ENCODE measurements at regions not wholly inside any gene's neighbourhood (a gene's known extent, or its start where the extent isn't known, plus 50 kb on each side); places are given as distances from the start of the nearest gene placed in this dataset.

- H3K36me3 ChIP-seq (ENCODE audit: insufficient read depth, low read length) = no peaks in the 10 kb centered on the region
- H3K9me2 ChIP-seq (replicated peaks; ENCODE audit: low read depth, low read length) = no peaks in the 10 kb centered on the region
- no peak overlapping the region for H2AFZ ChIP-seq (ENCODE audit: low read length)
- H3K9ac ChIP-seq (ENCODE audit: low read depth, low read length, poor library complexity, severe bottlenecking) = no peak overlapping the region
- no peak overlapping the region for H3K4me2 ChIP-seq (ENCODE audit: low read depth, low read length, poor library complexity, severe bottlenecking)
- H3K9me3 ChIP-seq (ENCODE audit: insufficient read depth, low read depth, low read length) = no peaks in the 10 kb centered on the region
- no peak overlapping the region for H3K4me3 ChIP-seq (ENCODE audit: low read length, poor library complexity, severe bottlenecking)
- H3K4me1 ChIP-seq (ENCODE audit: insufficient read depth, low read length, poor library complexity, severe bottlenecking) = no peaks in the 10 kb centered on the region
- no peaks in the 10 kb centered on the region for H3K27me3 ChIP-seq (ENCODE audit: insufficient read depth, low read length, poor library complexity, severe bottlenecking)
- H3K79me2 ChIP-seq (ENCODE audit: insufficient read depth, low read length) = no peaks in the 10 kb centered on the region
- no peaks in the 10 kb centered on the region for H4K20me1 ChIP-seq (ENCODE audit: insufficient read depth, low read length, poor library complexity, severe bottlenecking)
- H3F3A ChIP-seq (ENCODE audit: low read depth) = no peaks in the 10 kb centered on the region
- no peak for TF ChIP-seq CTCF (conservative IDR thresholded peaks at IDR 0.05; ENCODE audit: low read length)
- TF ChIP-seq EZH2phosphoT487 (IDR thresholded peaks at IDR 0.05; ENCODE audit: borderline replicate concordance) = no peak
Measured at GRCh38 chr15:95175914-95176658, 944.7 kb downstream of the MCTP2 start.

DNA sequence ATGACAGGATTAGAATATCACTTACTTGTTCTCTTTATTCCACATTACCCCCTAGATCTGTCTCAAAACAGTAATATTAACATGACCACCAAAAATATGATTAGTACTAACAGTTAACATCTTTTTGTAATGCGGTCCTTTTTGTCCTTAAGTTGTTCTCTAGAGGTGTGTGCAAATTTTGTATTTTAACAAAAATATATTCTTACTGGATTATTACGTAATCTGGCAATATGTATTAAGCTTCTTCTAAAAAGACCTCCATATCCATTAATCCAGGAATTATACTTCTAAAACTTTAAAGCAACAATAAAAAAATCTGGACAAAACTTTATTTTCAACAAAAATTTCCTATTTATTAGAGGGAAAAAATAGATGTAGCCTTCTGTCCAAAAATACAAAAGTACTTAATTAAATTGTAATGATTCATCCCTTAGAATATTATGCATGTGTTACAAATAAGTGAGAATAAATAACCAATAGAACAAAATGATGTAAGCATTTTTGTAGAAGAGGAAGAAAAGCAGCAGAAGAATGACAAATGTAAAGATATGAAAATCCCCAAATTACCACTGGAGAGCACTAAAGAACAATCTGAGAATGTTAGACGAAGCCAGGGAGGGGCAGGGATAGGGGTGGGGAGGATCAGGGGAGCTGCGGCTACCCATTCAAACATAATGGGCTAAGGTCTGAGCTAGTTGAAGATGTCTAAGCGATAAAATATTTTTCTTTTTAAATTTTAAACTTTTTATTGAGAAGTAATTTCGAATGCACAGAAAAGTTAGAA, 945.6 kb downstream of the MCTP2 start:
- H3K9ac ChIP-seq (ENCODE audit: low read depth, low read length, poor library complexity, severe bottlenecking) = no peak overlapping the region
- H3F3A ChIP-seq (ENCODE audit: low read depth) = no peaks in the 10 kb centered on the region
- H3K4me2 ChIP-seq (ENCODE audit: low read depth, low read length, poor library complexity, severe bottlenecking) = no peak overlapping the region
- H4K20me1 ChIP-seq (ENCODE audit: insufficient read depth, low read length, poor library complexity, severe bottlenecking) = no peaks in the 10 kb centered on the region
- no peaks in the 10 kb centered on the region for H3K27me3 ChIP-seq (ENCODE audit: insufficient read depth, low read length, poor library complexity, severe bottlenecking)
- H3K4me1 ChIP-seq (ENCODE audit: insufficient read depth, low read length, poor library complexity, severe bottlenecking) = no peaks in the 10 kb centered on the region
- TF ChIP-seq EZH2phosphoT487 (IDR thresholded peaks at IDR 0.05; ENCODE audit: borderline replicate concordance) (no peak), CTCF (conservative IDR thresholded peaks at IDR 0.05; ENCODE audit: low read length) (no peak)
- H3K36me3 ChIP-seq (ENCODE audit: insufficient read depth, low read length) = no peaks in the 10 kb centered on the region
- H3K9me3 ChIP-seq (ENCODE audit: insufficient read depth, low read depth, low read length) = no peaks in the 10 kb centered on the region
- H2AFZ ChIP-seq (ENCODE audit: low read length) = no peak overlapping the region
- no peaks in the 10 kb centered on the region for H3K79me2 ChIP-seq (ENCODE audit: insufficient read depth, low read length)
- H3K9me2 ChIP-seq (replicated peaks; ENCODE audit: low read depth, low read length) = no peaks in the 10 kb centered on the region
- no peak overlapping the region for H3K4me3 ChIP-seq (ENCODE audit: low read length, poor library complexity, severe bottlenecking)

DNA sequence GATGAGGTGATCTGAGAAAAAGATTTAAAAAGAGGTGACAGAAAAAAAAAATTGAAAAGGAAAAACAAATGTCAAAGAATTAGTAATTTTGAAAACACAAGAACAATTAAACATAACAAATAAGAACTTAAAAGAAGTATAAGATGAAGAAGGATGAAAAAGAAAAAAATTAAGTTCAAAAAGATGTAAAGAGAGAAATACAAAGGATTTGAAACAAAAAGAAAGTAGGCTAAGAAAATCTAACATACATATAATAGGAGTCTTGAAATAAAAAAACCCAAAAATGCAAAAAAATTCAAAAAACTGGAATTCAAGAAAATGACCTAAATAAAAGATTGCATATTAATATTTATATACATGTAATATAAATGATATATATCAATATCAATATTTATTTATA, 949.2 kb downstream of the MCTP2 start:
- H2AFZ ChIP-seq (ENCODE audit: low read length) = no peak overlapping the region
- H3K27me3 ChIP-seq (ENCODE audit: insufficient read depth, low read length, poor library complexity, severe bottlenecking) = no peaks in the 10 kb centered on the region
- no peak overlapping the region for H3K4me3 ChIP-seq (ENCODE audit: low read length, poor library complexity, severe bottlenecking)
- H3K4me1 ChIP-seq (ENCODE audit: insufficient read depth, low read length, poor library complexity, severe bottlenecking) = no peaks in the 10 kb centered on the region
- H4K20me1 ChIP-seq (ENCODE audit: insufficient read depth, low read length, poor library complexity, severe bottlenecking) = no peaks in the 10 kb centered on the region
- H3K79me2 ChIP-seq (ENCODE audit: insufficient read depth, low read length) = no peaks in the 10 kb centered on the region
- H3K9me3 ChIP-seq (ENCODE audit: insufficient read depth, low read depth, low read length) = no peaks in the 10 kb centered on the region
- H3F3A ChIP-seq (ENCODE audit: low read depth) = no peaks in the 10 kb centered on the region
- H3K4me2 ChIP-seq (ENCODE audit: low read depth, low read length, poor library complexity, severe bottlenecking) = no peak overlapping the region
- no peak overlapping the region for H3K9ac ChIP-seq (ENCODE audit: low read depth, low read length, poor library complexity, severe bottlenecking)
- no peaks in the 10 kb centered on the region for H3K9me2 ChIP-seq (replicated peaks; ENCODE audit: low read depth, low read length)
- H3K36me3 ChIP-seq (ENCODE audit: insufficient read depth, low read length) = no peaks in the 10 kb centered on the region
- no peak for TF ChIP-seq CTCF (conservative IDR thresholded peaks at IDR 0.05; ENCODE audit: low read length)
- TF ChIP-seq EZH2phosphoT487 (IDR thresholded peaks at IDR 0.05; ENCODE audit: borderline replicate concordance) = no peak
